NT2/D1 (cell line): ENCODE measurements at regions not wholly inside any gene's neighbourhood (a gene's known extent, or its start where the extent isn't known, plus 50 kb on each side); places are given as distances from the start of the nearest gene placed in this dataset.

Source experiments
- YY1 ChIP-seq: IDR thresholded peaks from 2 replicates; pipeline ENCODE4 v1.6.1; 2011; ENCODE audit not compliant: insufficient read length, insufficient read depth
- ZNF274 ChIP-seq: IDR thresholded peaks from 2 replicates; pipeline ENCODE4 v1.6.1; 2011; ENCODE audit warnings: mild to moderate bottlenecking, low read depth, low read length

DNA sequence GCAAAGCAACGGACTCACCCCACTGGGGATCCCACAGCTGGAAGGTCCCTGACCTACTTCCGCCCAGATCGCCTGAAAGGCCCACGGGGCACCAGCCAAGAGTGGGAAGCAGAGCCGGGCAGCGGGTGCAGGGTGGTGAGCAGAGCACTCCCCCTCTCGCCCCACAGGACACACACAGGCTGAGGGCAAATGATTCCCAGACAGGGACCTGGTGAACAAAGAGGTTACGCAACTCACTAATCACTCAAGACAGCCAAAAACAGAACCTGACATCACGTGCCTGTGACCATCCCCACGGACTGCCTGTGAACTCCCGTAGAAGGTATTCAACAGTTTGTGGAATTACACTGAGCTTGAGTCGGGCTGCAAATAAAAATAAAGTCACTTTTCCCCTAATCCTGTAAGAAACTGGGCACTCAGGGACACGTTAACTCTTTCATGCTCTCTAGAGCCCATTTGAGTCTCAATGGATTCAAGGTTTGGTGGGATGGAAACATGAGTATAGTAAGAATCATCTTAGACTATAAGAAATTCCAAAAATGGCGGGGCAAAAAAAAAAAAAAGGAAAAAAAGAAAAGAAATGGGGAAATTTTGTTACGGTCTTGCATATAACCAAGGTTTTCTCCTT lies 396.1 kb downstream of the SOX9 start:
- TF ChIP-seq YY1 (no peak), ZNF274 (no peak)
